ENCODE measurements at regions not wholly inside any gene's neighbourhood (a gene's known extent, or its start where the extent isn't known, plus 50 kb on each side); places are given as distances from the start of the nearest gene placed in this dataset.

GRCh38 chr15:66844041-66844746 lies 142.2 kb downstream of the SMAD6 start:
- no peak for TF ChIP-seq CTCF (IDR thresholded peaks at IDR 0.05; ENCODE audit: insufficient read depth, low read depth, low read length)
- DNase-seq (ENCODE audit: low read depth): no peak
- no peak overlapping the region for H3K4me3 ChIP-seq (ENCODE audit: low read depth, low read length)

DNA sequence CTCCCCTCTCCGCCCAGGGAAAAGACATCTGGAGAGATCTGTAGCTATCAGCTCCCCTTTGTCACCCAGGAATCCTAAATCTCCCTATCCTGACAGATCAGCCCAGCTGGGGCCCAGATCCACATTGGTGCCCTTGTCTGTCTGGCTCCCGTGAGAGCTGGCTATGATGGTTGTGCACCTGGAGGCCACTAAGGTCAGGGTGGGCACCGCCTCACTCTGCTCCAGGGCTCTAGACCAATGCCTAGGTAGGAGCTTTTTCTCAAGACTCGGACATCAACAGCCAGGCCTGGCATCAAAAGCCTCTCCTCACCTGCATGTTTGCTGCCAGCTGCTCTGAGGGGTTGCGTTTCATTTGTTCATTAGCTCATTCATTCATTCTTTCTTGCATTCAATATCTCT lies 142.7 kb downstream of the SMAD6 start:
- TF ChIP-seq CTCF (IDR thresholded peaks at IDR 0.05; ENCODE audit: insufficient read depth, low read depth, low read length): no peak
- H3K4me3 ChIP-seq (ENCODE audit: low read depth, low read length): no peak overlapping the region
- no peak for DNase-seq (ENCODE audit: low read depth)

DNA sequence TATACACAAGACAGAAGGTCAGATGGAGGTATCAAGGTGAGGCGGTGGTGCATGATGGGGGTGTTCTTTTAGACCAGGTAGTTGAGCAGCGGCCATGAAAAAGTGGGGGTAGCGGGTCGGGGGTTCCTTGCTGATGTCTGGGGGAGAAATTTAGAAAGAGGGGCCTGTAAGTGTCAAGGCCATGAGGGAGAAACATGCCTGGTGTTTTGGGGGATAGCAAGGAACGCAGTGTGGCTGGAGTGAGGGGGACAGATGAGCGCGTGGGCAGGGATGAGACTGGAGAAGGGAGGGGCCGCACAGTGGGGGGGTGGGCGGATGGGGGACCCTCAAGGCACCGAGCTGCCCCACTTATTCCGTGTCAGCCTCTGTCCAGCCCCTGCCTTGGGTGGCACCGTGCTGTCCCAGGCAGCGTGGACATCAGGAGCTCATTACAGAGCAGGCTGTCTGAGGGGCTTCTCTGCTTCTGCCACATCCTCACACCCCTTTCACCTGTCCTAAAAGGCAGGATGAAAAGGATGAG lies 143.3 kb downstream of the SMAD6 start:
- DNase-seq (ENCODE audit: low read depth): no peak
- TF ChIP-seq CTCF (IDR thresholded peaks at IDR 0.05; ENCODE audit: insufficient read depth, low read depth, low read length): no peak
- H3K4me3 ChIP-seq (ENCODE audit: low read depth, low read length): no peak overlapping the region

GRCh38 chr15:66846031-66846430 lies 144.0 kb downstream of the SMAD6 start:
- H3K4me3 ChIP-seq (ENCODE audit: low read depth, low read length): no peak overlapping the region
- no peak for TF ChIP-seq CTCF (IDR thresholded peaks at IDR 0.05; ENCODE audit: insufficient read depth, low read depth, low read length)
- DNase-seq (ENCODE audit: low read depth): no peak

- TF ChIP-seq CTCF (IDR thresholded peaks at IDR 0.05; ENCODE audit: insufficient read depth, low read depth, low read length): no peak
- DNase-seq (ENCODE audit: low read depth): no peak
- no peak overlapping the region for H3K4me3 ChIP-seq (ENCODE audit: low read depth, low read length)
Measured at GRCh38 chr15:66846811-66847210, 144.8 kb downstream of the SMAD6 start.

DNA sequence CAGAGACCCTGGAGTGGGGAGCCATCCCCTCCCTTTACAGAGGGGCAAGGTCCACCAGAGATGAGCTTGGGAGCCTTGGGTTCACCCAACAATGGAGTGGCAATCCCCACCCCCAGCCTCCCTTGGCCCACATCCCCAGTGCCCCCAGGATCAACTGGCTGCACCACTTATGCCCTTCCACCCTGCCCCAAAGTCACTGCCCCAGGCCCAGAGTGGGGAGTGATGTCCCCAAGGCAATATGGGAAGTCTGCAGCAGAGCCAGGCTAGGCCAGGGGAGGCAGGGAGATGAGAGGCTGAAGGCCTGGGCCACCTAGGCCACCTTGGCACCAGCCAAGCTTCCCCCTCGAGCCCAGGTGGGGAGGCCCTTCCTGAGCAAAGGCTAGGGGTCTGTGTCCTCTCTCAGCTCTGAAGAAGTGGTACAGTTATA lies 145.5 kb downstream of the SMAD6 start:
- no peak for TF ChIP-seq CTCF (IDR thresholded peaks at IDR 0.05; ENCODE audit: insufficient read depth, low read depth, low read length)
- no peak for DNase-seq (ENCODE audit: low read depth)
- H3K4me3 ChIP-seq (ENCODE audit: low read depth, low read length): no peak overlapping the region

GRCh38 chr15:66848116-66848515 lies 146.1 kb downstream of the SMAD6 start:
- no peak overlapping the region for H3K4me3 ChIP-seq (ENCODE audit: low read depth, low read length)
- no peak for TF ChIP-seq CTCF (IDR thresholded peaks at IDR 0.05; ENCODE audit: insufficient read depth, low read depth, low read length)
- no peak for DNase-seq (ENCODE audit: low read depth)

All from fibroblast of villous mesenchyme (primary cell).